ENCODE measurements at regions not wholly inside any gene's neighbourhood (a gene's known extent, or its start where the extent isn't known, plus 50 kb on each side); places are given as distances from the start of the nearest gene placed in this dataset.
"Not testable (repeated sequence)": the region's sequence is repeated elsewhere in the genome, so short reads cannot be mapped to it uniquely, and the experiment has no call there.

- H3K36me3 Mint-ChIP-seq (ENCODE audit: low read depth) = no peaks in the 10 kb centered on the region
- no peaks in the 10 kb centered on the region for H3K27me3 Mint-ChIP-seq
- peaks cover 3% of the 10 kb centered on the region for H3K4me1 Mint-ChIP-seq (ENCODE audit: low read depth)
- H3K4me3 Mint-ChIP-seq = no peak overlapping the region
- H3K9me3 Mint-ChIP-seq = peaks cover 7% of the 10 kb centered on the region
- DNase-seq (no peak), ATAC-seq (no peak)
- POLR2A ChIA-PET = no interaction called here
- intact Hi-C loops (cut with micrococcal nuclease) = no loop called here
- no peak overlapping the region for H3K27ac Mint-ChIP-seq
- CTCF ChIA-PET = no interaction called here
- no peak for TF ChIP-seq CTCF (IDR thresholded peaks at IDR 0.05)
These were observed 63.9 kb downstream of the NFKBIZ start for GRCh38 chr3:101913168-101913567.

DNA sequence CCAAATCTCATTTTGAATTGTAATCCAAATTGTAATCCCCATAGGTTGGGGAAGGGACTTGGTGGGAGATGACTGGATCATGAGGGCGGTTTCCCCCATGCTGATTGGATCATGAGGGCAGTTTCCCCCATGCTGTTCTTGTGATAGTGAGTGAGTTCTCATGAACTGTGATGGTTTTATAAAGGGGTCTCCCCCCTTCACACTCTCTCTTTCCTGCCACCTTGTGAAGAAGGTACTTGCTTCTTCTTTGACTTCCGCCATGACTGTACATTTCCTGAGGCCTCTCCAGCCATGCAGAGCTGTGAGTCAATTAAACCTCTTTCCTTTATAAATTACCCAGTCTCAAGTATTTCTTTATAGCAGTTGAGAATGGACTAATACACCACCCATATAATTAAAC, 68.4 kb downstream of the NFKBIZ start:
- Mint-ChIP-seq H3K4me1 (ENCODE audit: low read depth) (peaks cover 12% of the 10 kb centered on the region), H3K9me3 (peaks cover 10% of the 10 kb centered on the region)
- H3K4me3 Mint-ChIP-seq; H3K27ac Mint-ChIP-seq; intact Hi-C loops (cut with micrococcal nuclease); H3K36me3 Mint-ChIP-seq (ENCODE audit: low read depth); H3K27me3 Mint-ChIP-seq; CTCF ChIA-PET; POLR2A ChIA-PET: not testable (repeated sequence)
- peak; percentile 58 for ATAC-seq
- peak; percentile 7 for DNase-seq

- ATAC-seq; H3K27me3 Mint-ChIP-seq; DNase-seq; intact Hi-C loops (cut with micrococcal nuclease); H3K4me3 Mint-ChIP-seq; H3K36me3 Mint-ChIP-seq (ENCODE audit: low read depth); H3K9me3 Mint-ChIP-seq: not testable (repeated sequence)
- Mint-ChIP-seq H3K4me1 (ENCODE audit: low read depth) (peaks cover 31% of the 10 kb centered on the region), H3K27ac (peak overlapping the region; percentile 18)
- ChIA-PET CTCF (interaction anchor here (0.9 kb wide), 1 partner anchor 171 kb away, joined by 4 read pairs; no protein-coding TSS in a partner anchor), POLR2A (interaction anchor here (0.6 kb wide), 1 partner anchor 83 kb away, joined by 3 read pairs; no protein-coding TSS in a partner anchor)
These were observed 72.9 kb downstream of the NFKBIZ start for GRCh38 chr3:101922151-101922725.

- DNase-seq; H3K4me3 Mint-ChIP-seq; intact Hi-C loops (cut with micrococcal nuclease); ATAC-seq; H3K36me3 Mint-ChIP-seq (ENCODE audit: low read depth); H3K9me3 Mint-ChIP-seq; H3K27me3 Mint-ChIP-seq: not testable (repeated sequence)
- ChIA-PET CTCF (interaction anchor here (0.9 to 2.0 kb wide), 5 partner anchors 12 to 305 kb away, joined by 3 to 10 read pairs (median 4); no protein-coding TSS in a partner anchor), POLR2A (interaction anchor here (0.6 to 1.4 kb wide), 3 partner anchors 11 to 71 kb away, joined by 3 to 5 read pairs (median 3); no protein-coding TSS in a partner anchor)
- H3K27ac Mint-ChIP-seq = peak overlapping the region; percentile 14
- peaks cover 31% of the 10 kb centered on the region for H3K4me1 Mint-ChIP-seq (ENCODE audit: low read depth)
These were observed 75.3 kb downstream of the NFKBIZ start for GRCh38 chr3:101924621-101925020.

DNA sequence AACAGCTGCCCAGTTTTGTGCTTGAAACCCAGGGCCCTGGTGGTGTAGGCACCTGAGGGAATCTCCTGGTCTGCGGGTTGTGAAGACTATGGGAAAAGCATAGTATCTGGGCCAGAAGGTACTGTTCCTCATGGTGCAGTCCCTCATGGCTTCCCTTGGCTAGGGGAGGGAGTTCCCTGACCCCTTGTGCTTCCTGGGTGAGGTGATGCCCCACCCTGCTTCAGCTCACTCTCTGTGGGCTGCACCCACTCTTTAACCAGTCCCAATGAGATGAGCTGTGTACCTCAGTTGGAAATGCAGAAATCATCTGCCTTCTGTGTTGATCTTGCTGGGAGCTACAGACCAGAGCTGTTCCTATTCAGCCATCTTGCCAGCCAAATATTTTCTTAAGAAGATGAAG, 75.8 kb downstream of the NFKBIZ start:
- H3K27me3 Mint-ChIP-seq; H3K4me3 Mint-ChIP-seq; H3K36me3 Mint-ChIP-seq (ENCODE audit: low read depth); H3K9me3 Mint-ChIP-seq; intact Hi-C loops (cut with micrococcal nuclease): not testable (repeated sequence)
- ATAC-seq = peak; percentile 47
- Mint-ChIP-seq H3K27ac (peak overlapping the region; percentile 14), H3K4me1 (ENCODE audit: low read depth) (peaks cover 31% of the 10 kb centered on the region)
- ChIA-PET POLR2A (interaction anchor here (0.6 to 1.4 kb wide), 3 partner anchors 11 to 71 kb away, joined by 3 to 5 read pairs (median 3); no protein-coding TSS in a partner anchor), CTCF (interaction anchor here (0.9 to 2.0 kb wide), 5 partner anchors 11 to 304 kb away, joined by 3 to 10 read pairs (median 4); no protein-coding TSS in a partner anchor)
- DNase-seq = peak; percentile 54

DNA sequence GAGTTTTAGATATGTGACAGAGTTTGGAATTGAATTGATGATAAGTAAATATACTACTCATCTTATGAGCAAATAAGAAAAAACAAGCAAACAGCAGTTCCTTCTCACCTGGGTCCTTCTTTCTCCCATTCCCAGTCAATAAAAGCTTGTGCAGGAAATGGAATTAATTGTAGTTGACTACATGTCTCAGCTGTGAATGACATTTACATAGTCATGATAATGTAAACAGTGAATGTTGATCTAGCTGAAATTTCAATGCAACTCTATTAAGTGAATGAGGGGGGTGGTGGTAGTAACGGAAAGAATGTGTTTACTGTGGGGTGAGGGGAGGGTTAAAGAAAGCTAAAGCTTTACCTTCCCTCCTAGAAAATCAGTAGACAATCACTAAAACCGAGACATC, 76.2 kb downstream of the NFKBIZ start:
- CTCF ChIA-PET = interaction anchor here (1.1 to 2.0 kb wide), 4 partner anchors 11 to 304 kb away, joined by 3 to 10 read pairs (median 4); no protein-coding TSS in a partner anchor
- peak overlapping the region; percentile 14 for H3K27ac Mint-ChIP-seq
- H3K4me1 Mint-ChIP-seq (ENCODE audit: low read depth) = peaks cover 31% of the 10 kb centered on the region
- no peak for TF ChIP-seq CTCF (IDR thresholded peaks at IDR 0.05)
- H3K9me3 Mint-ChIP-seq = peaks cover 1% of the 10 kb centered on the region
- DNase-seq (no peak), ATAC-seq (no peak)
- POLR2A ChIA-PET = interaction anchor here (1.4 kb wide), 2 partner anchors 10 to 72 kb away, joined by 3 to 5 read pairs; no protein-coding TSS in a partner anchor
- no peaks in the 10 kb centered on the region for H3K27me3 Mint-ChIP-seq
- peaks cover 5% of the 10 kb centered on the region for H3K36me3 Mint-ChIP-seq (ENCODE audit: low read depth)
- H3K4me3 Mint-ChIP-seq = no peak overlapping the region
- intact Hi-C loops (cut with micrococcal nuclease) = no loop called here

- ATAC-seq = no peak
- CTCF ChIA-PET = interaction anchor here (0.6 kb wide), 1 partner anchor 119 kb away, joined by 3 read pairs; no protein-coding TSS in a partner anchor
These were observed 77.3 kb downstream of the NFKBIZ start for GRCh38 chr3:101926594-101927105.

More at GRCh38 chr3:101926594-101927105, 77.3 kb downstream of the NFKBIZ start:
- peaks cover 1% of the 10 kb centered on the region for H3K9me3 Mint-ChIP-seq
- POLR2A ChIA-PET = no interaction called here
- DNase-seq = no peak
- H3K36me3 Mint-ChIP-seq (ENCODE audit: low read depth) = peaks cover 4% of the 10 kb centered on the region
- H3K4me1 Mint-ChIP-seq (ENCODE audit: low read depth) = peaks cover 31% of the 10 kb centered on the region
- TF ChIP-seq CTCF (IDR thresholded peaks at IDR 0.05) = no peak
- intact Hi-C loops (cut with micrococcal nuclease) = no loop called here
- no peaks in the 10 kb centered on the region for H3K27me3 Mint-ChIP-seq
- no peak overlapping the region for H3K4me3 Mint-ChIP-seq
- H3K27ac Mint-ChIP-seq = no peak overlapping the region

Measured in activated CD8-positive, alpha-beta T cell treated with anti-CD3 and anti-CD28 coated beads for 36 hours (primary cell).